COR-L47 (cell line): ENCODE measurements at regions not wholly inside any gene's neighbourhood (a gene's known extent, or its start where the extent isn't known, plus 50 kb on each side); places are given as distances from the start of the nearest gene placed in this dataset.
A peak's percentile ranks its signal among the peaks of the same experiment; 100 is the strongest.

ENCODE experiments used
- DNase-seq: peaks from one replicate; lab custom pipeline; 2025; lab: John Stamatoyannopoulos, UW

GRCh38 chr5:125560476-125561225 is 814.2 kb upstream of the ZNF608 start:
- DNase-seq = no peak

- DNase-seq = no peak
Observed at GRCh38 chr5:125564317-125564975, 818.0 kb upstream of the ZNF608 start.

- DNase-seq = no peak
Observed at GRCh38 chr5:125574491-125575044, 828.1 kb upstream of the ZNF608 start.

- no peak for DNase-seq
Observed at GRCh38 chr5:125575171-125575890, 828.9 kb upstream of the ZNF608 start.

- DNase-seq = peak; percentile 66
Observed at GRCh38 chr5:125575891-125576505, 829.6 kb upstream of the ZNF608 start.

GRCh38 chr5:125576822-125577221 is 830.4 kb upstream of the ZNF608 start:
- no peak for DNase-seq

GRCh38 chr5:125578551-125578950 is 832.1 kb upstream of the ZNF608 start:
- no peak for DNase-seq

GRCh38 chr5:125579182-125579581 is 832.7 kb upstream of the ZNF608 start:
- DNase-seq = no peak

GRCh38 chr5:125581311-125581710 is 834.9 kb upstream of the ZNF608 start:
- no peak for DNase-seq

GRCh38 chr5:125582352-125582751 is 835.9 kb upstream of the ZNF608 start:
- no peak for DNase-seq

- no peak for DNase-seq
Observed at GRCh38 chr5:125583321-125584139, 837.1 kb upstream of the ZNF608 start.

- no peak for DNase-seq
Observed at GRCh38 chr5:125584140-125584520, 837.7 kb upstream of the ZNF608 start.

- no peak for DNase-seq
Observed at GRCh38 chr5:125587631-125588030, 835.6 kb upstream of the GRAMD2B start.

- DNase-seq = no peak
Observed at GRCh38 chr5:125592856-125593255, 830.4 kb upstream of the GRAMD2B start.

GRCh38 chr5:125595095-125595494 is 828.1 kb upstream of the GRAMD2B start:
- no peak for DNase-seq

- no peak for DNase-seq
Observed at GRCh38 chr5:125595845-125596244, 827.4 kb upstream of the GRAMD2B start.

GRCh38 chr5:125597338-125597737 is 825.9 kb upstream of the GRAMD2B start:
- no peak for DNase-seq

- DNase-seq = no peak
Observed at GRCh38 chr5:125600559-125600958, 822.6 kb upstream of the GRAMD2B start.

GRCh38 chr5:125602184-125602583 is 821.0 kb upstream of the GRAMD2B start:
- DNase-seq = no peak

- no peak for DNase-seq
Observed at GRCh38 chr5:125603321-125603720, 819.9 kb upstream of the GRAMD2B start.

GRCh38 chr5:125604104-125604503 is 819.1 kb upstream of the GRAMD2B start:
- no peak for DNase-seq
